Panc1 (cell line): ENCODE measurements at regions not wholly inside any gene's neighbourhood (a gene's known extent, or its start where the extent isn't known, plus 50 kb on each side); places are given as distances from the start of the nearest gene placed in this dataset.
A peak's percentile ranks its signal among the peaks of the same experiment; 100 is the strongest.

Source experiments
- ATAC-seq: fragments of 200-7000 bp; cut with Tn5 transposase; 2 replicates; pipeline ENCODE4 v1.9.1; 2020; ENCODE audit warnings: mild to moderate bottlenecking, moderate library complexity
- BruUV-seq: library from RNA; stranded (reverse); fragments of 400-500 nt; replicated peaks from 2 replicates; lab custom pipeline; 2021; lab: Mats Ljungman, UMichigan
- CTCF ChIA-PET: fragments of 300-600 bp; sonication (Branson Sonifier 250); formaldehyde crosslinking; loops from one replicate; lab custom pipeline; 2022; ENCODE audit warnings: antibody characterized with exemption; lab: Charles Lee
- POLR2A ChIA-PET: fragments of 300-600 bp; sonication (Branson Sonifier 250); formaldehyde crosslinking; loops from one replicate; lab custom pipeline; 2022; ENCODE audit warnings: antibody characterized with exemption; lab: Charles Lee
- DNase-seq: peaks from one replicate; pipeline ENCODE4 v3.0.0-alpha.2; 2010; ENCODE audit warnings: low read depth, low spot score
- H3K27ac ChIP-seq: 2 replicates; pipeline ENCODE4 v1.5.1; 2011; ENCODE audit warnings: mild to moderate bottlenecking, low read length, inconsistent platforms
- H3K27me3 ChIP-seq: fragments of 200-500 bp; sonication (Bioruptor generic); 2 replicates; pipeline ENCODE4 v1.6.0; 2014; ENCODE audit warnings: low read length, inconsistent platforms; ENCODE audit not compliant: control insufficient read depth, insufficient read depth
- H3K36me3 ChIP-seq: fragments of 200-500 bp; sonication (Bioruptor generic); 2 replicates; pipeline ENCODE4 v1.5.1; 2014; ENCODE audit warnings: inconsistent platforms, mild to moderate bottlenecking, low read length, moderate library complexity; ENCODE audit not compliant: control insufficient read depth, insufficient read depth
- H3K4me1 ChIP-seq: 2 replicates; pipeline ENCODE4 v1.5.1; 2011; ENCODE audit warnings: inconsistent platforms, mild to moderate bottlenecking, low read length, moderate library complexity; ENCODE audit not compliant: control insufficient read depth, insufficient read depth
- H3K4me3 ChIP-seq, 2 experiments: 2 replicates each; pipeline ENCODE4 v1.5.1; 2011 to 2012; ENCODE audit warnings: low read depth in 2 of 2, low read length in 2 of 2, mild to moderate bottlenecking in 2 of 2, inconsistent platforms in 1 of 2, moderate library complexity in 1 of 2
- H3K9me3 ChIP-seq: fragments of 200-500 bp; sonication (Bioruptor generic); 2 replicates; pipeline ENCODE4 v1.5.1; 2014; ENCODE audit warnings: low read depth, mild to moderate bottlenecking, inconsistent platforms, low read length, moderate library complexity; ENCODE audit not compliant: control insufficient read depth, insufficient read depth
- CTCF ChIP-seq: fragments of 450-650 bp; IDR thresholded peaks from 2 replicates; pipeline ENCODE4 v1.5.1; 2017; ENCODE audit warnings: mild to moderate bottlenecking
- POLR2AphosphoS5 ChIP-seq: IDR thresholded peaks from 2 replicates; pipeline ENCODE4 v1.6.1; 2012; ENCODE audit warnings: mild to moderate bottlenecking, low read depth, low read length, moderate library complexity
- SIN3A ChIP-seq: IDR thresholded peaks from 2 replicates; pipeline ENCODE4 v1.6.1; 2012; ENCODE audit warnings: low read depth, mild to moderate bottlenecking, low read length, moderate library complexity, borderline replicate concordance; ENCODE audit not compliant: insufficient read depth
- TCF7L2 ChIP-seq: IDR thresholded peaks from 2 replicates; pipeline ENCODE4 v1.6.1; 2011; ENCODE audit warnings: mild to moderate bottlenecking, low read depth, low read length, inconsistent platforms
- in situ Hi-C: cut with HindIII; loops from 2 replicates; pipeline ENCODE4 v1.10.0; 2016; ENCODE audit warnings: low sequenced_read_pairs, low pct_unique_long_range_greater_than_20kb
- intact Hi-C: fragments of 100-400 bp; cut with micrococcal nuclease; formaldehyde crosslinking; loops from one replicate; pipeline ENCODE4 v1.10.0; 2022; ENCODE audit not compliant: unreplicated experiment
- TF ChIP-seq, protein P1 (sequence below), 2 experiments: IDR thresholded peaks; 2 replicates each; pipeline ENCODE4 v1.6.1; 2011 to 2012; ENCODE audit warnings: low read depth in 2 of 2, control low read depth in 1 of 2, low read length in 1 of 2, mild to moderate bottlenecking in 1 of 2, moderate library complexity in 1 of 2; ENCODE audit not compliant: insufficient read depth in 1 of 2

- POLR2A ChIA-PET: no interaction called here
- Histone ChIP-seq H3K27ac (no peak overlapping the region), H3K9me3 (no peaks in the 10 kb centered on the region), H3K4me1 (no peaks in the 10 kb centered on the region), H3K4me3 (no peak overlapping the region), H3K27me3 (no peaks in the 10 kb centered on the region), H3K36me3 (no peaks in the 10 kb centered on the region)
- no peak for ATAC-seq
- in situ Hi-C loops (no loop called here), intact Hi-C loops (no loop called here)
- BruUV-seq: no TSS peak
- CTCF ChIA-PET: no interaction called here
- DNase-seq: no peak
- TF ChIP-seq CTCF: no peak
Measured at GRCh38 chr4:24734511-24734910, 60.9 kb upstream of the SOD3 start.

GRCh38 chr4:24736066-24736465 is 59.3 kb upstream of the SOD3 start:
- intact Hi-C loops: no loop called here

DNA sequence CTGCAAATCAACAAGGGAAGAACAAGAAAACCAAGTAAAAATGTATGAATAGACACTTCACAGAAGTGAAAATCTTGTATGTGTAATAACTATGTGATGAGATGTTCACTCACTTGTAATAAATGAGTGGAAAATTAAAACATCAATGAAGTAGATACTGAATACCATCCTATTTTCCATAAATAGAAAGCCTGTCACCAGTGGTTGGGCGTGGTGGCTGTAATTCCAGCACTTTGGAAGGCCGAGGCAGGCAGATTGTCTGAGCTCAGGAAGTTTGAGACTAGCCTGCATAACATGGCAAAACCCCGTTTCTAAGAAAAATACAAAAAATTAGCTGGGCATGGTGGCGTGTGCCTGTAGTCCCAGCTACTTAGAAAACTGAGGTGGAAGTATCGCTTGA is 53.5 kb upstream of the SOD3 start:
- H3K4me3 ChIP-seq: no peak overlapping the region
- in situ Hi-C loops: no loop called here
- no peak overlapping the region for H3K27ac ChIP-seq
- no TSS peak for BruUV-seq
- no peaks in the 10 kb centered on the region for H3K4me1 ChIP-seq
- no peak for TF ChIP-seq TCF7L2
- no peak for TF ChIP-seq SIN3A
- no peak for TF ChIP-seq POLR2AphosphoS5
- TF ChIP-seq CTCF: no peak
- TF ChIP-seq, protein P1, sequence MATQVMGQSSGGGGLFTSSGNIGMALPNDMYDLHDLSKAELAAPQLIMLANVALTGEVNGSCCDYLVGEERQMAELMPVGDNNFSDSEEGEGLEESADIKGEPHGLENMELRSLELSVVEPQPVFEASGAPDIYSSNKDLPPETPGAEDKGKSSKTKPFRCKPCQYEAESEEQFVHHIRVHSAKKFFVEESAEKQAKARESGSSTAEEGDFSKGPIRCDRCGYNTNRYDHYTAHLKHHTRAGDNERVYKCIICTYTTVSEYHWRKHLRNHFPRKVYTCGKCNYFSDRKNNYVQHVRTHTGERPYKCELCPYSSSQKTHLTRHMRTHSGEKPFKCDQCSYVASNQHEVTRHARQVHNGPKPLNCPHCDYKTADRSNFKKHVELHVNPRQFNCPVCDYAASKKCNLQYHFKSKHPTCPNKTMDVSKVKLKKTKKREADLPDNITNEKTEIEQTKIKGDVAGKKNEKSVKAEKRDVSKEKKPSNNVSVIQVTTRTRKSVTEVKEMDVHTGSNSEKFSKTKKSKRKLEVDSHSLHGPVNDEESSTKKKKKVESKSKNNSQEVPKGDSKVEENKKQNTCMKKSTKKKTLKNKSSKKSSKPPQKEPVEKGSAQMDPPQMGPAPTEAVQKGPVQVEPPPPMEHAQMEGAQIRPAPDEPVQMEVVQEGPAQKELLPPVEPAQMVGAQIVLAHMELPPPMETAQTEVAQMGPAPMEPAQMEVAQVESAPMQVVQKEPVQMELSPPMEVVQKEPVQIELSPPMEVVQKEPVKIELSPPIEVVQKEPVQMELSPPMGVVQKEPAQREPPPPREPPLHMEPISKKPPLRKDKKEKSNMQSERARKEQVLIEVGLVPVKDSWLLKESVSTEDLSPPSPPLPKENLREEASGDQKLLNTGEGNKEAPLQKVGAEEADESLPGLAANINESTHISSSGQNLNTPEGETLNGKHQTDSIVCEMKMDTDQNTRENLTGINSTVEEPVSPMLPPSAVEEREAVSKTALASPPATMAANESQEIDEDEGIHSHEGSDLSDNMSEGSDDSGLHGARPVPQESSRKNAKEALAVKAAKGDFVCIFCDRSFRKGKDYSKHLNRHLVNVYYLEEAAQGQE (IDR thresholded peaks at IDR 0.05; ENCODE audit: insufficient read depth in 1 of 2, low read depth in 2 of 2, low read length in 1 of 2): no peak
- ATAC-seq (no peak), DNase-seq (no peak)
- no peaks in the 10 kb centered on the region for H3K36me3 ChIP-seq
- ChIA-PET POLR2A (no interaction called here), CTCF (no interaction called here)
- H3K27me3 ChIP-seq: no peaks in the 10 kb centered on the region
- no peaks in the 10 kb centered on the region for H3K9me3 ChIP-seq
- intact Hi-C loops: no loop called here

More at GRCh38 chr4:24736066-24736465, 59.3 kb upstream of the SOD3 start:
- Histone ChIP-seq H3K9me3 (no peaks in the 10 kb centered on the region), H3K27ac (no peak overlapping the region), H3K27me3 (no peaks in the 10 kb centered on the region), H3K4me1 (no peaks in the 10 kb centered on the region), H3K4me3 (no peak overlapping the region), H3K36me3 (no peaks in the 10 kb centered on the region)
- no peak for ATAC-seq
- ChIA-PET POLR2A (no interaction called here), CTCF (no interaction called here)
- no peak for DNase-seq
- in situ Hi-C loops: no loop called here
- TF ChIP-seq SIN3A (no peak), CTCF (peak; percentile 28)
- no TSS peak for BruUV-seq
